HG03103 (cell line): ENCODE measurements at regions not wholly inside any gene's neighbourhood (a gene's known extent, or its start where the extent isn't known, plus 50 kb on each side); places are given as distances from the start of the nearest gene placed in this dataset.

Experiments
- ATAC-seq: cut with Tn5 transposase; IDR thresholded peaks from one replicate; pipeline ENCODE4 v1.9.1; 2021; ENCODE audit warnings: low read depth; ENCODE audit not compliant: unreplicated experiment

DNA sequence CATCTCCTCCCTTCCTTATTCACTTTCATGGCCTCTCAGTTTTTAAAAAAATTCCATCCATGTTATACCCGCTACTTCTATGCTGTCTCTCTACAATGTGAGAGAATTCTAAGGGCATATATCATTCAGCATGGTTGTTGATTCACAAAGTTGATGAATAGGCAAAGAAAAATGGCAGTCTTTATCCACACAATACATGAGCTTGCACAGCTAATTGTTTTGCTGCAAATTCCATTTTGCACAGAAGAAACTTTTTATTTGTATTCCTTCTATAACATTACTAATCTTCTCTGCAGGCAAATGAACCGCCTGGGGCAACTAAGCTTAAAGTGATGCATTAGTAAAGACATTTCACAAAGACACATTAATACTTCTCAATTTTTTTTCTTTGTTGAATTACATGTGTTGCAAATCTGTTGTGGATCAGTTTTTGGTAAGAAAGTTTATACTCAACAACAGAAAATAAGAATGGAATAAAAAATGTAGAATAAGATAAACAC is 196.9 kb downstream of the LIG4 start:
- no peak for ATAC-seq

DNA sequence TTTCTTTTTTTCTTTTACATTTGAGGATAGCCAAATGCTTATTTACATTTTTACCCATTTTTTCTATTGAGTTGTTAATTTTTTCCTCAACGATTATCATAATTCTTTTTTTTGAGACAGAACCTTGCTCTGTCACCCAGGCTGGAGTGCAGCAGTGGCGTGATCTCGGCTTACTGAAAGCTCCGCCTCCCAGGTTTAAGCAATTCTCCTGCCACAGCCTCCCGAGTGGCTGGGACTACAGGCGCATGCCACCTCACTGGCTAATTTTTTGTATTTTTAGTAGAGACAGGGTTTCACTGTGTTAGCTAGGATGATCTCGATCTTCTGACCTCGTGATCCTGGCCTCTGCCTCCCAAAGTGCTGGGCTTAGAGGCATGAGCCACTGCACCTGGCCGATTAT is 208.7 kb downstream of the LIG4 start:
- no peak for ATAC-seq

DNA sequence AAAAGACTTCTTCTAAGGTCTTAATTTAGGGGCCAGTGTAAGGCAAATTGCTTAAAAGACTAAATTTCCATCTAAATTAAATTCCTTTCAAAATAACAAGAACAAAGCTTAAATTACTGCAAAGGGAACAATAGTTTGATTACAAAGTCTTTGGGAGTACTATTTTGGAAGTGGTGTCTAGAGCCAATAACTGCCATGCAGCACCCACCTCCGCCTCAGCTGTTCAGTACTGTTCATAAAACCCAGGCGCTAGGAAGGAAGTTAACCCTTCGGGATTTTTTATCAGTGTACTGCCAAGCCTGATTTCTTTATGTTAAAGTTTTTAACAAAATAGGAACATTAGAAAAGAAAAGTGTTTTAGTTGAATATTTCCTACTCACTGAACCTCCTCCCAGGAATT is 210.1 kb downstream of the LIG4 start:
- ATAC-seq: no peak

DNA sequence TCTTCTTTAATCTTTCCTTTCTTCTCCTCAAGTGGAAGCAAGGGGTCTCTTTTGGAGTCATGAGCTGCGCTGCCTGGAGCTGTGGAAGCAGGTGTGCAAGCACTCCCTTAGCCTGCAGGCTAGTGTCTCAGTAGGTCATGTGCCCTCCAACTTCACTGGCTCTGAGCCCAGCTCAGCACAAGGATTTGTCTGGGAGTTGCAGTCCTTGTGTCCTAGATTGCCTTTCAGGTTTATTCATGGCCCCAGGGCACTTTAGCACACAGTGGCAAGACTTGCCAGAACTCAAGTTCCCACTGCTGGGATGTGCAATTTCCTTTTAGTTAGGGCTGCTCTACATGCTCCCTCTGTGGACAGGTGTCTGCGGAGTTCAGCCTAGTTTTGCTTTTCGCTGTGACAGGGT is 211.7 kb downstream of the LIG4 start:
- ATAC-seq: no peak

GRCh38 chr13:108000998-108001397 is 214.3 kb downstream of the LIG4 start:
- no peak for ATAC-seq

DNA sequence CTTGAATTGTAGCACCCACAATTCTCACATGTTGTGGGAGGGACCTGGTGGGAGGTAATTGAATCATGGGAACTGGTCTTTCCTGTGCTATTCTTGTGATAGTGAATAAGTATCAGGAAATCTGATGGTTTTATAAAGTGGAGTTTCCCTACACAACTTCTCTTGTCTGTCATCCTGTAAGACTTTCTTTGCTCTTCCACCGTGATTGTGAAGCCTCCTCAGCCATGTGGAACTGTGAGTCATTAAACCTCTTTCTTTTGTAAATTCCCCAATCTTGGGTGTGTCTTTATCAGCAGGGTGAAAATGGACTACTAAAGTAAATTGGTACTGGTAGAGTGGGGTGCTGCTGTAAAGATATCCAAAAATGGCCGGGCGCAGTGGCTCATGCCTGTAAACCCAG is 215.6 kb downstream of the LIG4 start:
- no peak for ATAC-seq

DNA sequence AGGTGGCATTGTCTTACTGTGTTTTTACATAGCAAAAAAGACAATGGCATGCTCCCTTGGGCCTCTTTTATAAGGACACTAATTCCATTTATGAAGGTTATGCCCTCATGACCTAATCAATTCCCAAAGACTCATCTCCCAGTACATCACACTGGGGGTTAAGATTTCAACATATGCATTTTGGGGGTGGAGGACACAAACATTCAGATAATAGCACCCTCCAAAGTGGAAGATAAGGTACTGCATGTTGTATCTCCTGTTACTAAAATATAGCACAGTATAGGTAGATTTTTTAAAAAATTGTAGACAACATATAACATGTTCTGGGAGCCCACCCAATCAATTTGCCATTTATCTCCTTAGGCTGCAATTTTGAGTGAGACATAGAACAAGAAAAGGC is 221.2 kb downstream of the LIG4 start:
- ATAC-seq: no peak

- ATAC-seq: no peak
Measured at GRCh38 chr13:107993239-107993949, 221.9 kb downstream of the LIG4 start.

DNA sequence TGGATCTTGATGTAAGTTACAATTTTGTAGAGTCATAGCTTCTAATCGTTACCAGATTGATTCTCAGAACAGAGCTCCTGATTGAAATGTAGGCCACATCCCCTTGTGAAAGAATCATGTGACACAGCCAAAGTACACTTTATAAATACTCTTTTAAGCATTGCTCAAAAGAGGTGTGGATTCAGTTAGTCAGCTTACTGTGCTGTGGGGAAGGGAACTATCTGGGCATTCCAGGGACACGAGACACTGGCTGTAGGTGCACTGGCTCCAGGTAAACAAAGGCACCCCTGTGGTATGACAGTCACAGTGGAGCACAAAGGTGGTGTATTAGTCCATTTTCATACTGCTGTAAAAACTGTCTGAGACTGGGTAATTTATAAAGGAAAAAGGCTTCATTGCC is 222.8 kb downstream of the LIG4 start:
- no peak for ATAC-seq

DNA sequence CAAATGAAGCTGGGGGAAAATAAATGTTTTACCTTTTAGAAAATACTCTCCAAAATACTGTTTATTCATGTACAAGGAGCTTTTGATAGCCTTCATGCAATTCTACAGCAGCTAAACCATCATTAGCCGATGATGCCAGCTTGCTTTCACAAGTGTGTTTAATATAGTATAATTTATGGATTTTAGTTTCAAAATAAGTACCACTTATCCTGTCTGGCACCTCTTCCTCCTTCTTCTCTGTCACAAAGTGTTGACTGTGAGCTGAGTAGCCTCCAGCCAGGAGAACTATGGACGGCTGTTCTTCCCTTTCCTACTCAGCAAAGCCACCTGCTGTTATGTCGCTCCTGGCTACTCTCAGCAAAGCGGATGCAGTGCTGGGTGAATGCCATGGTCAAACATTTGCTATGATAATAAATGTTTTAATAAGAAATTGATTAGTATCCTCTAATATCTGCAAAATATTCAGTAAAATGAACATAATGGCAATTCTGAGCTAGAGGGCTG is 238.2 kb downstream of the LIG4 start:
- ATAC-seq: no peak

- no peak for ATAC-seq
Measured at GRCh38 chr13:107976628-107977027, 238.7 kb downstream of the LIG4 start.

- ATAC-seq: no peak
Measured at GRCh38 chr13:107974409-107974808, 240.9 kb downstream of the LIG4 start.

GRCh38 chr13:107969546-107969945 is 245.8 kb downstream of the LIG4 start:
- no peak for ATAC-seq

DNA sequence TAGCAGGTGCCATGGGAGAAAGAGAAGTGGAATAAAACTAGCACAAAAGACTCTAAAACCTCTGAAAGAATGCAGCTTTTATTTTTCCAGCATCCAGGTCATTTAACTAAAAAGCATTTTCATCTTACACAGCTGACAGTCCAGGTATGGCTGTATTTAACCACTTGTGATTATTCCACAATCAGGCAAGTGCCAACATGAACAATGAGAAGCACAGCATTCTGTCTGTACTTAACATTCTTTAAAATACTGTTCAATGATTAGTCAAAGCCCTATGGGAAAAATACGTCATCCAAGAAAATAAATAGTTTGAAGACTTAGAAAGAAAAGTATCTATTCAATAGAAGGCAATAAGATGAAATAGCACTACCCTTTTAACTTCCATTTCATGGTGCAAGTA is 246.9 kb downstream of the LIG4 start:
- no peak for ATAC-seq

DNA sequence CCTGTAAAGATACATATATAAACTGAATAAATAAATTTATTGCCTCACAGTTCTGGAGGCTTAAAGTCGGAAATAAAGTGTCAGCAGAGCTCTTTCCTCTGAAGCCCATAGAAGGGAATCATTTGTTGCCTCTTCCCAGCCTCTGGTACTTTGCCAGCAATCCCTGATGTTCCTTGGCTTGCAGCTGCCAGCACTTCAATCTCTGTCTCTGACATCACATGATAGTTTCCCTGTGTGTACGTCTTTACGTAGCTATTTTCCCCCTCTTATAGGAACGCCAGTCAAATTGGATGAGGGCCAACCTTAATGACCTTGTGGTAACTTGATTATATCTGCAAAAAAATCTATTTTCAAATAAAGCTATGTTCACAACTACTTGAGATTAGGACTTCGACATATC is 250.9 kb downstream of the LIG4 start:
- no peak for ATAC-seq

DNA sequence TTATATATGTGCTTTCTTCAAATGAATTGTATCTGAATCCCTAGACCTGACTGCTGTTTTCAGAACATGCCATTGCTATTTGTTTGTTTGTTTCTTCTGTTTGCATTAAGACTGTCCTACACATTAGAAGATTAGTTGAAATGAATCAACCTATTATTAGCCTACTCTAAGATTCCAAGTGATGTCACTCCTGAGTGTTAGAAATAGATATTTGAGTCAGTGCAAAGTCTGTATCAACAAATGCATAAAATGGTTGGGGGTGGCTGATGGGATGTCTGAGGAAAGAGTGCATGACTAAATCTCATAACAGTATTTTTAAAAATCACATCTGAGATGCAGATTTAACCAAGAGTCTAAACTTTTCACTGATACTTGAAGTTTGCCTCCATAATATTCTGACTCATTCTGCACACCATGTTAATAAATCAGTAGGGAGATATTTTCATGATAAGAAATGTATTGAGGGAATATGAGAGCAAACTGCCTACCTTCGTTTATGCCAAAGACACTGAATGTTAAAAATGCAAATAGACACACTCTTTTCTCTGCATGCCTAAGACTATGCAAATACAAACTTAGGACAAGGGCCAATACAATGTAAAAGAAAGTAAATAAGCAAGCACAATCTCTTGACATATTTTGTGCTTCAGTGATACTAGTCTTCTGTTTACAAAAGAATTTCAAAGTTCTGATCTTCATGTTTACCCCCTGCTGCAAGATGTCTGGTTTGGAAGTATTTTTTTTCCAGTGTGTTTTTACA is 253.3 kb downstream of the LIG4 start:
- ATAC-seq: no peak

DNA sequence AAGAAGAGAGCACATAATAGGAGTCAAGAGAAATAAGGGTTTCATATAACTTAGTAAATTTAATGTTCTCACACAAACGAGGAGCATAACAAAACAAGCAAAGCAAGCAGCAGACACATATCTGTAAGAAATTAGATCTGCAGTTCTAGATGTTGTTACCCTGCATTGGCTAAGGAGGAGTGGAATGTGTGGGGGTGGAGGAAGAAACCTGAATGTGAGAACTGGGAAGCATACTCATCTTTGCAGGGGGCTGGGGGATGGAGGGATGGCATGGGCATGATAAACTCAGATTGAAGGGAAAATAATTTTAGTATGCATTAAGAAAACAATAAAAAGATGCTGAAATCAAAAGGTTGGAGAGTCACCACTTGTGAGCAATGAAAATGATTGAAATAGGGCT is 255.0 kb downstream of the LIG4 start:
- ATAC-seq: no peak

GRCh38 chr13:107956889-107957288 is 258.4 kb downstream of the LIG4 start:
- ATAC-seq: no peak

- ATAC-seq: no peak
Measured at GRCh38 chr13:107942030-107942617, 273.2 kb downstream of the LIG4 start.

DNA sequence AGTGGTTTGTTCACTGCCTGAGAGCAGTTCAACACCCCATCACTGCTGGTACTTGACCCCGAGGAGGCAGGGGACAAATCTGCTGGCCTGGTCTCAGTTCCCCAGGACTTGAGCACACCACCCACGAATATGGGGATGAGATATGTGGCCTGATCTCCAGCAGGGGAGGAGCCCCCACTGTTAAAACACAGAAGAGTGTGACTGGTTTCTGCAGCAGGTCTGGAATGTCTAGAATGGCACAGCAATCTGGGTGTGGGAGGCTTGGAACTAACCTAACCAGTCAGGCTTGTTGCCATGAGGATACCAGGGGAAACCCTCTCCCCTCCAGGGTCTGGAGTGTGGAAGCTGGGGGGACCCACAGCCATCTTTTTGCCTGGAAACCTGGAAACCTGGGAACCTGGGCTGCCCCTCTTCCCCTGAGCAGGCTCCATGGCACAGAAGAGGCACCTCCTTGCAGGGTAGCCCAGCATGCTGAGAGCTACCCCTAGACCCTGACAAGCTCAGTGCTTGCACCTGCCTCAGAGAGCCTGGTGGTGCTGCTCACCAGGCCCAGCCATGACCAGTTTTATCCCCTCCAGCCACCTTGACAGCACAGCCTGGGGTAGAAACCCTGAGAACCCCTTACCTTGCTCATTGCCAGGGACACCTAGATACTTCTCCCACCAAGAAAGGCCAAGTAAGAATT is 273.8 kb downstream of the LIG4 start:
- ATAC-seq: no peak

DNA sequence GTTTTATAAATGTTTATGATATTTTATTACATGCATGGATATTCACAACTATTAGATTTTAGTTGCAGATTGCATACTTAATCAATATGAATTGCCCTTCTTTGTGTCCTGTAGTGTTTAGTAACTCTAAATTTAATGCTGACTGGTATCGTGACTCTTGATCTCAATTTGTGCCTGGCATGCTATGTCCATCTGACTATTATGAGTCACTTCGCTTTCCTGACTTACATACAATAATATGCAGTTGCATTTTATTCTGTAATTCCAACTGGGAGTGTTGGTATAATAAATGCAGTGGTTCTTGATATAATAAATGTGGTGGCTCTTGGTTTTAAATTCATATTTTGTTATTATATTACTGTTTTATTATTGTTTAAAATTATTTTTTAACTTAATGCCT is 277.5 kb downstream of the LIG4 start:
- no peak for ATAC-seq
